Mesenchymal stem cell (in vitro differentiated cells and primary cell): ENCODE measurements at regions not wholly inside any gene's neighbourhood (a gene's known extent, or its start where the extent isn't known, plus 50 kb on each side); places are given as distances from the start of the nearest gene placed in this dataset.
"Not testable (repeated sequence)": the region's sequence is repeated elsewhere in the genome, so short reads cannot be mapped to it uniquely, and the experiment has no call there.

ENCODE experiments used
- DNase-seq: peaks from one replicate; pipeline ENCODE4 v3.0.0-alpha.2; 2013
- H2AFZ ChIP-seq: one replicate; pipeline ENCODE4 v1.6.1; 2013; ENCODE audit warnings: low read depth, mild to moderate bottlenecking, control low read depth, inconsistent platforms, low read length, moderate library complexity
- H2AK5ac ChIP-seq: 2 replicates; pipeline ENCODE4 v1.6.1; 2013; ENCODE audit warnings: low read length, moderate library complexity, mild to moderate bottlenecking, inconsistent platforms; ENCODE audit not compliant: severe bottlenecking
- H2BK120ac ChIP-seq: one replicate; pipeline ENCODE4 v1.6.1; 2013; ENCODE audit warnings: low read depth, mild to moderate bottlenecking, inconsistent platforms, low read length, moderate library complexity
- H2BK12ac ChIP-seq, 2 experiments: one replicate each; pipeline ENCODE4 v1.6.1; 2013; ENCODE audit warnings: inconsistent platforms in 2 of 2, low read length in 2 of 2, mild to moderate bottlenecking in 2 of 2, moderate library complexity in 2 of 2, control low read depth in 1 of 2
- H2BK15ac ChIP-seq: one replicate; pipeline ENCODE4 v1.6.1; 2013; ENCODE audit warnings: mild to moderate bottlenecking, low read depth, inconsistent platforms; ENCODE audit not compliant: poor library complexity, severe bottlenecking
- H2BK5ac ChIP-seq: 2 replicates; pipeline ENCODE4 v1.6.1; 2013; ENCODE audit warnings: low read depth, mild to moderate bottlenecking, low read length, control low read depth, inconsistent platforms; ENCODE audit not compliant: poor library complexity, severe bottlenecking
- H3K14ac ChIP-seq, 2 experiments: one replicate each; pipeline ENCODE4 v1.6.1; 2013; ENCODE audit warnings: inconsistent platforms in 2 of 2, low read length in 2 of 2, control low read depth in 1 of 2, mild to moderate bottlenecking in 1 of 2, moderate library complexity in 1 of 2
- H3K18ac ChIP-seq, 2 experiments: one replicate each; pipeline ENCODE4 v1.6.1; 2013; ENCODE audit warnings: inconsistent platforms in 2 of 2, low read length in 2 of 2, control low read depth in 1 of 2, low read depth in 1 of 2, mild to moderate bottlenecking in 1 of 2
- H3K23ac ChIP-seq, 2 experiments: one replicate each; pipeline ENCODE4 v1.6.1; 2013; ENCODE audit warnings: inconsistent platforms in 2 of 2, low read length in 2 of 2, mild to moderate bottlenecking in 2 of 2, moderate library complexity in 2 of 2, control low read depth in 1 of 2
- H3K27ac ChIP-seq: 2 replicates; pipeline ENCODE4 v1.5.1; 2013; ENCODE audit warnings: mild to moderate bottlenecking, moderate library complexity, low read length, control low read depth, inconsistent platforms; ENCODE audit not compliant: poor library complexity, severe bottlenecking
- H3K27me3 ChIP-seq, 2 experiments: 2 replicates each; pipeline versions ENCODE4 v1.6.1 to v1.7.0; 2013; ENCODE audit warnings: low read length in 2 of 2, mild to moderate bottlenecking in 2 of 2, moderate library complexity in 2 of 2, control low read depth in 1 of 2, inconsistent platforms in 1 of 2; ENCODE audit not compliant: control insufficient read depth in 1 of 2, insufficient read depth in 1 of 2
- H3K36me3 ChIP-seq, 2 experiments: 2 replicates each; pipeline versions ENCODE4 v1.6.1 to v1.7.0; 2013; ENCODE audit warnings: low read length in 2 of 2, control low read depth in 1 of 2, inconsistent platforms in 1 of 2, low read depth in 1 of 2, mild to moderate bottlenecking in 1 of 2; ENCODE audit not compliant: insufficient read depth in 2 of 2, control insufficient read depth in 1 of 2
- H3K4ac ChIP-seq, 2 experiments: one replicate each; pipeline ENCODE4 v1.6.1; 2013; ENCODE audit warnings: inconsistent platforms in 2 of 2, low read length in 2 of 2, mild to moderate bottlenecking in 2 of 2, moderate library complexity in 2 of 2, control low read depth in 1 of 2, low read depth in 1 of 2
- H3K4me1 ChIP-seq: 2 replicates; pipeline ENCODE4 v1.6.1; 2013; ENCODE audit warnings: low read depth, low read length, control low read depth; ENCODE audit not compliant: control insufficient read depth, insufficient read depth
- H3K4me2 ChIP-seq: 2 replicates; pipeline ENCODE4 v1.6.1; 2013; ENCODE audit warnings: low read length, mild to moderate bottlenecking, inconsistent platforms; ENCODE audit not compliant: poor library complexity, severe bottlenecking
- H3K4me3 ChIP-seq, 2 experiments: 2 replicates each; pipeline versions ENCODE4 v1.5.1 to v1.7.0; 2013; ENCODE audit warnings: low read length in 2 of 2, mild to moderate bottlenecking in 2 of 2, control low read depth in 1 of 2, low read depth in 1 of 2; ENCODE audit not compliant: insufficient read depth in 1 of 2
- H3K79me1 ChIP-seq: replicated peaks from 2 replicates; pipeline ENCODE4 v1.6.1; 2013; ENCODE audit warnings: mild to moderate bottlenecking, control low read depth, low read length, inconsistent platforms; ENCODE audit not compliant: poor library complexity, severe bottlenecking
- H3K9ac ChIP-seq: 2 replicates; pipeline ENCODE4 v1.7.0; 2013; ENCODE audit warnings: mild to moderate bottlenecking, low read length, moderate library complexity
- H3K9me3 ChIP-seq: 2 replicates; pipeline ENCODE4 v1.7.0; 2013; ENCODE audit warnings: mild to moderate bottlenecking, low read length; ENCODE audit not compliant: control insufficient read depth
- H4K8ac ChIP-seq: one replicate; pipeline ENCODE4 v1.6.1; 2013; ENCODE audit warnings: inconsistent platforms, mild to moderate bottlenecking, low read length, moderate library complexity
- H4K91ac ChIP-seq: one replicate; pipeline ENCODE4 v1.6.1; 2013; ENCODE audit warnings: mild to moderate bottlenecking, low read length, inconsistent platforms
- WGBS: methylation state at CpG from one replicate; pipeline ENCODE4 v1.1.7; 2013; ENCODE audit warnings: mixed read lengths; 5-methylcytosine and 5-hydroxymethylcytosine counted together

DNA sequence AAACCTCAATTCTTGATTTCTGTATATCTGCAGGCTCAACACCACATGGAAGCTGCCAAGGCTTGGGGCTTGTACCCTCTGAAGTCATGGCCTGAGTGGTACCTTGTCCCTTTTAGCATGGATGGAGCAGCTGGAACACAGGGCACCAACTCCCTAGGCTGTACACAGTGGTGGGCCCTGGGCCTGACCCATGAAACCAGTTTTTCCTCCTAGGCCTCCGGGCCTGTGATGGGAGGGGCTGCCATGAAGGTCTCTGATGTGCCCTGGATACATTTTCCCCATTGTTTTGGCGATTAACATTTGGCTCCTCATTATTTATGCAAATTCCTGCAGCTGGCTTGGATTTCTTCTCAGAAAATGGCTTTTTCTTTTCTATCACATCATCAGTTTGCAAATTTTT is 131.6 kb downstream of the NDFIP2 start:
- no peak overlapping the region for H2BK12ac ChIP-seq
- no peak overlapping the region for H3K4ac ChIP-seq
- peaks cover 8% of the 10 kb centered on the region for H3K9me3 ChIP-seq
- no peak for DNase-seq
- H3K23ac ChIP-seq: no peak overlapping the region
- H3K27ac ChIP-seq: no peak overlapping the region
- H2BK15ac ChIP-seq: no peak overlapping the region
- no peaks in the 10 kb centered on the region for H3K4me1 ChIP-seq
- H3K79me1 ChIP-seq: no peaks in the 10 kb centered on the region
- H2AFZ ChIP-seq: no peak overlapping the region
- 80% methylated on average over 2 of the region's 2 CpGs for WGBS
- no peaks in the 10 kb centered on the region for H3K27me3 ChIP-seq
- H3K36me3 ChIP-seq: no peaks in the 10 kb centered on the region
- no peak overlapping the region for H3K18ac ChIP-seq
- H2BK5ac ChIP-seq: no peak overlapping the region
- no peak overlapping the region for H3K9ac ChIP-seq
- H2AK5ac ChIP-seq: no peak overlapping the region
- no peak overlapping the region for H3K4me3 ChIP-seq
- H4K8ac ChIP-seq: no peak overlapping the region
- H4K91ac ChIP-seq: no peak overlapping the region
- H3K4me2 ChIP-seq: no peak overlapping the region
- no peak overlapping the region for H2BK120ac ChIP-seq
- no peak overlapping the region for H3K14ac ChIP-seq

DNA sequence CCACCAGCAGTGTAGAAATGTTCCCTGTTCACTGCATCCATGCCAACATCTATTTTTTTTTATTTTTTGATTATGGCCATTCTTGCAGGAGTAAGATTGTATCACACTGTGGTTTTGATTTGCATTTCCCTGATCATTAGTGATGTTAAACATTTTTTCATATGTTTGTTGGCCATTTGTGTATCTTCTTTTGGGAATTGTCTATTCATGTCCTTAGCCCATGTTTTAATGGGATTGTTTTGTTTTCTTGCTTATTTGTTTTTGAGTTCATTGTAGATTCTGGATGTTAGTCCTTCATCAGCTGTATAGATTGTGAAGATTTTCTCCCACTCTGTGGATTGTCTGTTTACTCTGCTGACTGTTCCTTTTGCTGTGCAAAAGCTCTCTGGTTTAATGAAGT is 126.9 kb downstream of the NDFIP2 start:
- H3K14ac ChIP-seq, H2BK5ac ChIP-seq, DNase-seq, H2BK120ac ChIP-seq, H2AFZ ChIP-seq, H3K23ac ChIP-seq, H3K36me3 ChIP-seq, H3K18ac ChIP-seq, H2BK15ac ChIP-seq, H2AK5ac ChIP-seq, H3K4me2 ChIP-seq, H3K79me1 ChIP-seq, H3K9ac ChIP-seq, H3K4me1 ChIP-seq, H3K4ac ChIP-seq, H4K8ac ChIP-seq, H4K91ac ChIP-seq, H3K4me3 ChIP-seq, H3K27me3 ChIP-seq, H3K9me3 ChIP-seq, H3K27ac ChIP-seq, H2BK12ac ChIP-seq: not testable (repeated sequence)
